Neural progenitor cell (in vitro differentiated cells): ENCODE measurements at regions not wholly inside any gene's neighbourhood (a gene's known extent, or its start where the extent isn't known, plus 50 kb on each side); places are given as distances from the start of the nearest gene placed in this dataset.

ENCODE experiments used
- CTCF ChIP-seq: fragments of 200-600 bp; sonication (generic); IDR thresholded peaks from 2 replicates; pipeline ENCODE4 v1.5.1; 2017; ENCODE audit warnings: antibody characterized with exemption, mild to moderate bottlenecking
- EZH2 ChIP-seq: fragments of 200-600 bp; sonication (generic); IDR thresholded peaks from 2 replicates; pipeline ENCODE4 v1.6.1; 2017; ENCODE audit warnings: antibody characterized with exemption, mild to moderate bottlenecking, moderate library complexity
- EZH2phosphoT487 ChIP-seq: fragments of 200-600 bp; sonication (generic); IDR thresholded peaks from 2 replicates; pipeline ENCODE4 v1.6.1; 2017; ENCODE audit warnings: antibody characterized with exemption

- TF ChIP-seq CTCF (no peak), EZH2phosphoT487 (no peak), EZH2 (no peak)
Observed at GRCh38 chr14:89617481-89618329, 200.7 kb upstream of the FOXN3 start.
